Trophoblast cell (in vitro differentiated cells and primary cell): ENCODE measurements at regions not wholly inside any gene's neighbourhood (a gene's known extent, or its start where the extent isn't known, plus 50 kb on each side); places are given as distances from the start of the nearest gene placed in this dataset.
"Not testable (repeated sequence)": the region's sequence is repeated elsewhere in the genome, so short reads cannot be mapped to it uniquely, and the experiment has no call there.

Experiments used
- DNase-seq, 2 donors: peaks; one replicate each; pipeline ENCODE4 v3.0.0-alpha.2; 2016
- H2AFZ ChIP-seq: 2 replicates; pipeline ENCODE4 v1.6.1; 2013; ENCODE audit warnings: low read length, moderate library complexity, mild to moderate bottlenecking; ENCODE audit not compliant: insufficient read depth, poor library complexity
- H2AK5ac ChIP-seq: 2 replicates; pipeline ENCODE4 v1.6.1; 2013; ENCODE audit warnings: mild to moderate bottlenecking, low read length
- H2BK120ac ChIP-seq: 2 replicates; pipeline ENCODE4 v1.6.1; 2013; ENCODE audit warnings: low read length, mild to moderate bottlenecking, moderate library complexity; ENCODE audit not compliant: insufficient read depth, poor library complexity
- H2BK12ac ChIP-seq: 2 replicates; pipeline ENCODE4 v1.6.1; 2013; ENCODE audit warnings: mild to moderate bottlenecking, low read length, moderate library complexity
- H2BK5ac ChIP-seq: 2 replicates; pipeline ENCODE4 v1.6.1; 2013; ENCODE audit warnings: low read length, low read depth, moderate library complexity, mild to moderate bottlenecking; ENCODE audit not compliant: poor library complexity
- H3K14ac ChIP-seq: 2 replicates; pipeline ENCODE4 v1.6.1; 2013; ENCODE audit warnings: mild to moderate bottlenecking, low read length
- H3K18ac ChIP-seq: 2 replicates; pipeline ENCODE4 v1.6.1; 2013; ENCODE audit warnings: mild to moderate bottlenecking, low read length
- H3K23ac ChIP-seq: 2 replicates; pipeline ENCODE4 v1.6.1; 2013; ENCODE audit warnings: low read length
- H3K27ac ChIP-seq: 2 replicates; pipeline ENCODE4 v1.5.1; 2013; ENCODE audit warnings: low read depth, mild to moderate bottlenecking, inconsistent platforms, low read length, moderate library complexity
- H3K27me3 ChIP-seq: 2 replicates; pipeline ENCODE4 v1.6.1; 2013; ENCODE audit warnings: inconsistent platforms, mild to moderate bottlenecking, low read length, moderate library complexity; ENCODE audit not compliant: insufficient read depth
- H3K36me3 ChIP-seq, 2 experiments: 1 replicate in 1 of 2; 2 replicates in 1 of 2; pipeline ENCODE4 v1.6.1; 2013; ENCODE audit warnings: low read length in 2 of 2, mild to moderate bottlenecking in 2 of 2, moderate library complexity in 1 of 2; ENCODE audit not compliant: insufficient read depth in 2 of 2, control insufficient read depth in 1 of 2
- H3K4ac ChIP-seq: 2 replicates; pipeline ENCODE4 v1.6.1; 2013; ENCODE audit warnings: low read depth, mild to moderate bottlenecking, low read length, moderate library complexity
- H3K4me1 ChIP-seq, 2 experiments: 1 replicate in 1 of 2; 2 replicates in 1 of 2; pipeline ENCODE4 v1.6.1; 2013; ENCODE audit warnings: low read length in 2 of 2, mild to moderate bottlenecking in 2 of 2, moderate library complexity in 1 of 2; ENCODE audit not compliant: insufficient read depth in 2 of 2, control insufficient read depth in 1 of 2
- H3K4me2 ChIP-seq: 2 replicates; pipeline ENCODE4 v1.6.1; 2013; ENCODE audit warnings: inconsistent platforms, mild to moderate bottlenecking, low read length, moderate library complexity
- H3K4me3 ChIP-seq: 2 replicates; pipeline ENCODE4 v1.5.1; 2013; ENCODE audit warnings: mild to moderate bottlenecking, low read depth, low read length, inconsistent platforms
- H3K79me1 ChIP-seq: one replicate; pipeline ENCODE4 v1.6.1; 2013; ENCODE audit warnings: low read length
- H3K79me2 ChIP-seq: 2 replicates; pipeline ENCODE4 v1.6.1; 2013; ENCODE audit warnings: low read length, mild to moderate bottlenecking; ENCODE audit not compliant: control insufficient read depth, insufficient read depth, poor library complexity
- H3K9ac ChIP-seq: 2 replicates; pipeline ENCODE4 v1.6.1; 2013; ENCODE audit warnings: mild to moderate bottlenecking, low read length
- H3K9me3 ChIP-seq: 2 replicates; pipeline ENCODE4 v1.6.1; 2013; ENCODE audit warnings: low read depth, mild to moderate bottlenecking, control low read depth, inconsistent platforms, low read length; ENCODE audit not compliant: insufficient read depth
- H4K12ac ChIP-seq: 2 replicates; pipeline ENCODE4 v1.6.1; 2013; ENCODE audit warnings: low read depth, mild to moderate bottlenecking, low read length, moderate library complexity
- H4K8ac ChIP-seq: 2 replicates; pipeline ENCODE4 v1.6.1; 2013; ENCODE audit warnings: low read depth, mild to moderate bottlenecking, low read length, moderate library complexity
- H4K91ac ChIP-seq: one replicate; pipeline ENCODE4 v1.6.1; 2013; ENCODE audit warnings: low read depth, mild to moderate bottlenecking, low read length, moderate library complexity
- WGBS: extraction: QIAGEN DNeasy Blood & Tissue Kit; methylation state at CpG from one replicate; pipeline ENCODE4 v1.1.7; 2013; ENCODE audit warnings: missing lambda C conversion rate; ENCODE audit not compliant: insufficient read length, insufficient coverage; ENCODE audit errors: extremely low coverage; 5-methylcytosine and 5-hydroxymethylcytosine counted together

GRCh38 chr5:86510330-86510915, 107.3 kb upstream of the COX7C start:
- not testable (repeated sequence) for H3K4me2 ChIP-seq, H4K12ac ChIP-seq, H2AK5ac ChIP-seq, H3K14ac ChIP-seq, H3K27me3 ChIP-seq, H2BK5ac ChIP-seq, H3K23ac ChIP-seq, H3K4me3 ChIP-seq, H3K9me3 ChIP-seq, DNase-seq, H2AFZ ChIP-seq, H3K27ac ChIP-seq, H4K91ac ChIP-seq, H3K79me2 ChIP-seq, H3K79me1 ChIP-seq, H3K36me3 ChIP-seq, H2BK120ac ChIP-seq, H3K4ac ChIP-seq, H4K8ac ChIP-seq, H2BK12ac ChIP-seq, H3K9ac ChIP-seq, H3K18ac ChIP-seq, H3K4me1 ChIP-seq
- no CpG with 5 or more reads among the region's 21 CpGs for WGBS

- Histone ChIP-seq H4K8ac (no peak overlapping the region), H3K4me3 (no peak overlapping the region), H3K79me2 (no peaks in the 10 kb centered on the region), H3K4me2 (no peak overlapping the region), H3K27ac (no peak overlapping the region), H2BK120ac (no peak overlapping the region), H3K4me1 (no peaks in the 10 kb centered on the region), H3K27me3 (no peaks in the 10 kb centered on the region), H3K79me1 (no peaks in the 10 kb centered on the region), H3K23ac (no peak overlapping the region), H2AK5ac (no peak overlapping the region), H2BK5ac (no peak overlapping the region), H3K9me3 (no peaks in the 10 kb centered on the region), H4K12ac (no peak overlapping the region), H3K4ac (no peak overlapping the region), H3K9ac (no peak overlapping the region), H2AFZ (no peak overlapping the region), H3K14ac (no peak overlapping the region), H2BK12ac (no peak overlapping the region), H3K18ac (no peak overlapping the region), H3K36me3 (no peaks in the 10 kb centered on the region), H4K91ac (no peak overlapping the region)
- WGBS = no CpG with 5 or more reads among the region's 3 CpGs
- no peak for DNase-seq
These were observed 94.0 kb upstream of the COX7C start for GRCh38 chr5:86523718-86524117.

GRCh38 chr5:86525622-86526021, 92.1 kb upstream of the COX7C start:
- Histone ChIP-seq H2BK5ac (no peak overlapping the region), H4K12ac (no peak overlapping the region), H3K79me2 (no peaks in the 10 kb centered on the region), H2BK12ac (no peak overlapping the region), H3K4me2 (no peak overlapping the region), H4K8ac (no peak overlapping the region), H3K27me3 (no peaks in the 10 kb centered on the region), H3K9me3 (no peaks in the 10 kb centered on the region), H3K23ac (no peak overlapping the region), H3K27ac (no peak overlapping the region), H3K36me3 (no peaks in the 10 kb centered on the region), H4K91ac (no peak overlapping the region), H3K9ac (no peak overlapping the region), H2AFZ (no peak overlapping the region), H3K79me1 (no peaks in the 10 kb centered on the region), H3K4me1 (no peaks in the 10 kb centered on the region), H3K18ac (no peak overlapping the region), H3K4ac (no peak overlapping the region), H2AK5ac (no peak overlapping the region), H3K4me3 (no peak overlapping the region), H3K14ac (no peak overlapping the region), H2BK120ac (no peak overlapping the region)
- no peak for DNase-seq
- no CpG with 5 or more reads among the region's 2 CpGs for WGBS

- Histone ChIP-seq H2BK5ac (no peak overlapping the region), H2BK120ac (no peak overlapping the region), H3K14ac (no peak overlapping the region), H3K27ac (no peak overlapping the region), H4K91ac (no peak overlapping the region), H3K4ac (no peak overlapping the region), H3K4me1 (no peaks in the 10 kb centered on the region), H3K23ac (no peak overlapping the region), H3K9ac (no peak overlapping the region), H2AFZ (no peak overlapping the region), H3K4me2 (no peak overlapping the region), H4K8ac (no peak overlapping the region), H2AK5ac (no peak overlapping the region), H3K79me2 (no peaks in the 10 kb centered on the region), H3K79me1 (no peaks in the 10 kb centered on the region), H2BK12ac (no peak overlapping the region), H3K36me3 (no peaks in the 10 kb centered on the region), H3K9me3 (no peaks in the 10 kb centered on the region), H3K27me3 (no peaks in the 10 kb centered on the region), H4K12ac (no peak overlapping the region), H3K4me3 (no peak overlapping the region), H3K18ac (no peak overlapping the region)
- WGBS = no CpG with 5 or more reads among the region's 3 CpGs
- no peak for DNase-seq
These were observed 90.9 kb upstream of the COX7C start for GRCh38 chr5:86526811-86527348.
